NCI-H1105 treated with DMSO at 0.1 percent for 48 hours (cell line): ENCODE measurements at regions not wholly inside any gene's neighbourhood (a gene's known extent, or its start where the extent isn't known, plus 50 kb on each side); places are given as distances from the start of the nearest gene placed in this dataset.
A peak's percentile ranks its signal among the peaks of the same experiment; 100 is the strongest.
"Not testable (repeated sequence)": the region's sequence is repeated elsewhere in the genome, so short reads cannot be mapped to it uniquely, and the experiment has no call there.

Source experiments
- DNase-seq: peaks from one replicate; lab custom pipeline; 2025; lab: John Stamatoyannopoulos, UW

- no peak for DNase-seq
Observed at GRCh38 chr14:38404616-38405015, 148.7 kb upstream of the CLEC14A start.

- DNase-seq: no peak
Observed at GRCh38 chr14:38404100-38404541, 148.2 kb upstream of the CLEC14A start.

GRCh38 chr14:38400751-38401150 is 144.9 kb upstream of the CLEC14A start:
- no peak for DNase-seq

- DNase-seq: no peak
Observed at GRCh38 chr14:38399652-38400051, 143.8 kb upstream of the CLEC14A start.

- no peak for DNase-seq
Observed at GRCh38 chr14:38394767-38395166, 138.9 kb upstream of the CLEC14A start.

GRCh38 chr14:38394064-38394463 is 138.2 kb upstream of the CLEC14A start:
- DNase-seq: no peak

- no peak for DNase-seq
Observed at GRCh38 chr14:38391334-38391733, 135.4 kb upstream of the CLEC14A start.

- DNase-seq: peak; percentile 32
Observed at GRCh38 chr14:38389681-38390080, 133.8 kb upstream of the CLEC14A start.

- no peak for DNase-seq
Observed at GRCh38 chr14:38387821-38388220, 131.9 kb upstream of the CLEC14A start.

GRCh38 chr14:38385836-38386235 is 129.9 kb upstream of the CLEC14A start:
- no peak for DNase-seq

- no peak for DNase-seq
Observed at GRCh38 chr14:38385343-38385742, 129.4 kb upstream of the CLEC14A start.

GRCh38 chr14:38384741-38385140 is 128.8 kb upstream of the CLEC14A start:
- DNase-seq: no peak

GRCh38 chr14:38367922-38368321 is 112.0 kb upstream of the CLEC14A start:
- DNase-seq: no peak

GRCh38 chr14:38366374-38366773 is 110.5 kb upstream of the CLEC14A start:
- DNase-seq: no peak

- DNase-seq: no peak
Observed at GRCh38 chr14:38363217-38363616, 107.3 kb upstream of the CLEC14A start.

- no peak for DNase-seq
Observed at GRCh38 chr14:38357557-38357956, 101.7 kb upstream of the CLEC14A start.

GRCh38 chr14:38355473-38355872 is 99.6 kb upstream of the CLEC14A start:
- DNase-seq: not testable (repeated sequence)

- no peak for DNase-seq
Observed at GRCh38 chr14:38350102-38350501, 94.2 kb upstream of the CLEC14A start.

- DNase-seq: no peak
Observed at GRCh38 chr14:38342803-38343202, 86.9 kb upstream of the CLEC14A start.

GRCh38 chr14:38339696-38340095 is 83.8 kb upstream of the CLEC14A start:
- no peak for DNase-seq

- no peak for DNase-seq
Observed at GRCh38 chr14:38336298-38336697, 80.4 kb upstream of the CLEC14A start.

- DNase-seq: no peak
Observed at GRCh38 chr14:38330275-38330674, 74.4 kb upstream of the CLEC14A start.

GRCh38 chr14:38329246-38329645 is 73.4 kb upstream of the CLEC14A start:
- DNase-seq: no peak

GRCh38 chr14:38316922-38317321 is 61.0 kb upstream of the CLEC14A start:
- DNase-seq: no peak

GRCh38 chr14:38311655-38312054 is 55.8 kb upstream of the CLEC14A start:
- DNase-seq: no peak
